AG04450 (cell line): ENCODE measurements at regions not wholly inside any gene's neighbourhood (a gene's known extent, or its start where the extent isn't known, plus 50 kb on each side); places are given as distances from the start of the nearest gene placed in this dataset.

ENCODE experiments used
- CTCF ChIA-PET: fragments of 300-600, 350-600 bp; formaldehyde crosslinking; extraction: SDS; loops from one replicate; lab custom pipeline; 2022; ENCODE audit warnings: antibody characterized with exemption, inconsistent platforms; lab: Charles Lee
- POLR2A ChIA-PET: fragments of 350-600 bp; formaldehyde crosslinking; extraction: SDS; loops from one replicate; lab custom pipeline; 2021; ENCODE audit warnings: antibody characterized with exemption, inconsistent platforms; lab: Yijun Ruan, JAX
- DNase-seq: peaks from one replicate; pipeline ENCODE4 v3.0.0-alpha.2; 2011; ENCODE audit warnings: low read depth, low spot score
- H3K27ac ChIP-seq: one replicate; pipeline ENCODE4 v1.5.1; 2012; ENCODE audit warnings: low read depth, low read length, control low read depth
- H3K27me3 ChIP-seq: one replicate; pipeline ENCODE4 v1.6.0; 2012; ENCODE audit warnings: low read length; ENCODE audit not compliant: control insufficient read depth, insufficient read depth
- H3K4me3 ChIP-seq: 2 replicates; pipeline ENCODE4 v1.5.1; 2011; ENCODE audit warnings: mild to moderate bottlenecking, low read depth, low read length, control low read depth
- H3K9me3 ChIP-seq: 2 replicates; pipeline ENCODE4 v1.5.1; 2012; ENCODE audit warnings: low read length; ENCODE audit not compliant: control insufficient read depth, insufficient read depth
- TF ChIP-seq, protein P1 (sequence below): IDR thresholded peaks from 2 replicates; pipeline ENCODE4 v1.5.1; 2011; ENCODE audit warnings: low read depth, low read length, control low read depth, inconsistent platforms

DNA sequence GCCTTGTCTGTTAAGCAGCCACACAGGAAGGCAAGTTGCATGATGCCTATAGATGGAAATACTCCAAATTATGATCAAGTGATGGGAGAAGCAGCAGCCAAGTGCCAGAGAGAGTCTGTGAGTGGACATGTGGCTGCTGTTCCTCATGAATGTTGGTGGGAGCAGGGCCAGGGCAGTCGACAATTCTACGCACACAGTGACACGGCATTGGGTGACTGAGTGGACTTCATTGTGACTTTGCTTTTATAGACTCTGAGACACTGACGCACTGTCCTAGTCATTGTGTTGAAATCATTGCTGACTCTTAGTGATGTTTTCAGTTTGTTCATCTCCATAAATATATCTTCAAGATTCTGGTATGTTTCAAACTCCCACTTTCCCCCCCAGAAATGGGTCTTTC, 246.3 kb upstream of the SEMA6D start:
- no peak for DNase-seq
- CTCF ChIA-PET: interaction anchor here (0.8 to 1.4 kb wide), 6 partner anchors 8 to 346 kb away, joined by 3 to 14 read pairs (median 6); no protein-coding TSS in a partner anchor
- H3K27ac ChIP-seq: no peak overlapping the region
- POLR2A ChIA-PET: no interaction called here
- TF ChIP-seq, protein P1, sequence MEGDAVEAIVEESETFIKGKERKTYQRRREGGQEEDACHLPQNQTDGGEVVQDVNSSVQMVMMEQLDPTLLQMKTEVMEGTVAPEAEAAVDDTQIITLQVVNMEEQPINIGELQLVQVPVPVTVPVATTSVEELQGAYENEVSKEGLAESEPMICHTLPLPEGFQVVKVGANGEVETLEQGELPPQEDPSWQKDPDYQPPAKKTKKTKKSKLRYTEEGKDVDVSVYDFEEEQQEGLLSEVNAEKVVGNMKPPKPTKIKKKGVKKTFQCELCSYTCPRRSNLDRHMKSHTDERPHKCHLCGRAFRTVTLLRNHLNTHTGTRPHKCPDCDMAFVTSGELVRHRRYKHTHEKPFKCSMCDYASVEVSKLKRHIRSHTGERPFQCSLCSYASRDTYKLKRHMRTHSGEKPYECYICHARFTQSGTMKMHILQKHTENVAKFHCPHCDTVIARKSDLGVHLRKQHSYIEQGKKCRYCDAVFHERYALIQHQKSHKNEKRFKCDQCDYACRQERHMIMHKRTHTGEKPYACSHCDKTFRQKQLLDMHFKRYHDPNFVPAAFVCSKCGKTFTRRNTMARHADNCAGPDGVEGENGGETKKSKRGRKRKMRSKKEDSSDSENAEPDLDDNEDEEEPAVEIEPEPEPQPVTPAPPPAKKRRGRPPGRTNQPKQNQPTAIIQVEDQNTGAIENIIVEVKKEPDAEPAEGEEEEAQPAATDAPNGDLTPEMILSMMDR: no peak
- H3K4me3 ChIP-seq: no peak overlapping the region
- H3K27me3 ChIP-seq: no peaks in the 10 kb centered on the region
- H3K9me3 ChIP-seq: no peaks in the 10 kb centered on the region

DNA sequence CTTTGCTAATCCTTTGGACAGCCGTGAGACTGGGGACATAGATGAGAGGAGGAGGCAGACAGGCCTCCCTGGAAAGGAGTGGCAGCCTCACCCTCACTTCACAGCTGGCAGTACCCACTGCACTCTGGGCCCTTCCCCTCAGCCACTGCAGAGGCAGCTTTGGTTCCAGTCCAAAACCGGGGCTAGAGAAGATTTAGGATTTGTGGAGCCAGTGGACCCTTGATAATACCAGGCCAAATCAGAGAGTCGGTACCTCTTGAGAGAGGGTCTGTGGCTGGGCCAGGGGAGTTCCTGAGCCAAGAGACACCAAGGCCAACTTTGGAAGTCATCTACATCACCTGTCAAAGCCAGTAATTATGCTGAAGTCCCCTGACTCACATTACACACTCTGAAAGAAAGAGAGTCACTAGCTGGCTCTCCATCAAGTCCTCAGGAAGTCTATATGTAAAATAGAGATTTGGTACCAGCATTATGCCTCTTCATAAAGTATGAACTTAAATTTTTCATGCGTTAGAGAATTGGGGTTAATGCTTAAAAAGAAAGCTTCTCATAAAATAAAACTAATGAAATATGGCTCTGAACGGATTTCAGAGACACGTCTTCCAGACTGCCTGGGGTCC, 244.1 kb upstream of the SEMA6D start:
- Histone ChIP-seq H3K27ac (no peak overlapping the region), H3K4me3 (no peak overlapping the region), H3K27me3 (no peaks in the 10 kb centered on the region), H3K9me3 (no peaks in the 10 kb centered on the region)
- ChIA-PET POLR2A (no interaction called here), CTCF (interaction anchor here (0.7 to 1.7 kb wide), 2 partner anchors 9 to 512 kb away, joined by 3 to 12 read pairs; no protein-coding TSS in a partner anchor)
- TF ChIP-seq, protein P1: no peak
- no peak for DNase-seq

DNA sequence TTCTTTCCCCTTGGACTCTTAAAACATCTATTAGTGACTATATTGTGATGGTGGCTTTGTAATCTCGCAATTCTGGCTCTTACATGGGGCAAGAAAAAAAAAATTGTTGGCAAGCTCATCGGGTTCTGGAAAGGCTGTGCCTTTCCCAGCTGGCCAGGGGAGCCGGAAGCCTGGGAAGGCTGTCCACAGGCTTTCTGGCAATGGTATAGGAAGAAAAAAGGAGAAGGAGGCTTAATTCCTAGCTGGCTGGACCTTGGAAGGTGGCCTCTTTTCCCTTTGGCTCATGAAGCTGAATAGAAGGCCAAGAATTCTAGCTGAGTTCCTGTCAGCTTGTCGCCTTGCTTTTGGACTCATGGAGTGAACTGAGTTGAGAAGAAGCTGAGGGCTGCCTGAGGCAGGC, 243.5 kb upstream of the SEMA6D start:
- Histone ChIP-seq H3K9me3 (no peaks in the 10 kb centered on the region), H3K27ac (no peak overlapping the region), H3K4me3 (no peak overlapping the region), H3K27me3 (no peaks in the 10 kb centered on the region)
- no peak for DNase-seq
- ChIA-PET POLR2A (no interaction called here), CTCF (interaction anchor here (0.7 kb wide), 1 partner anchor 511 kb away, joined by 3 read pairs; no protein-coding TSS in a partner anchor)
- TF ChIP-seq, protein P1: no peak

DNA sequence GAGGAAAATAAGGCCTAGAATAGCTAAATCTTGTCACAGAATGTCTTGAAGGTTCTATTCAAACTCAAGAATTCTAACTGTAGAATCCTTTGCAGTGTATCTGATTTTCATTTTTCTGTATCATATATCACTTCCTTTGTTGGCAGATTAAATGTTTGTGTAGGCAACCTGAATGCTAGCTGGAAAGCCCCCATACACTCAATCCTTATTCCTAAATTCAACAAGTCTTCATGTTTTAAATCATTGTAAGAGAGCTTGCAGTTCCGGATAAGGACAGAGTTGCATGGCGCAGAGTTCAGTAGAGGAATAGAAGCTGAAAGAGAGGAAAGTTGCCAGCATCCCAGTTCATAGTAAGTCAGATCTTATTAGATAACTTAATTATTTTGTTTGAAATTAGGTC, 242.0 kb upstream of the SEMA6D start:
- H3K4me3 ChIP-seq: no peak overlapping the region
- TF ChIP-seq, protein P1: no peak
- H3K27me3 ChIP-seq: no peaks in the 10 kb centered on the region
- H3K9me3 ChIP-seq: no peaks in the 10 kb centered on the region
- ChIA-PET CTCF (no interaction called here), POLR2A (no interaction called here)
- no peak for DNase-seq
- no peak overlapping the region for H3K27ac ChIP-seq

DNA sequence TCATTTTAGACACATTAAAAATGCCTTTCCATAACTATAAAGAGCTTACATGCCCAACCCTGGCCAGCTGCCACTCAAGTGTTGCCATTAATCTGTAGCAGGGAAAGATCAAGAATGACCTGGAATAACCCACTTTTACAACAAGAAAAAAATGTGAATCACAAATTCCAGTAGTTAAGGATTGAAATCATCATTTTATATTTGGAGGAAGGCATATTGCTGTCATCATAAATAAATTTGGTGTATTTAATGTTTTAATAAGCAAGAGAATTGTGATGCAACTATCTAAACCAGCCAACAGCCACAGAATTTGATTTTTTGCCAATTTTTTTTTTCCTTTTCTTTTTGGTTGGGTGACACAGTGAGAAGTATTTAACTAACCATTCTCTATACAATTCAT, 240.0 kb upstream of the SEMA6D start:
- TF ChIP-seq, protein P1: no peak
- H3K9me3 ChIP-seq: no peaks in the 10 kb centered on the region
- no peaks in the 10 kb centered on the region for H3K27me3 ChIP-seq
- no peak for DNase-seq
- no peak overlapping the region for H3K4me3 ChIP-seq
- H3K27ac ChIP-seq: no peak overlapping the region
- CTCF ChIA-PET: no interaction called here
- POLR2A ChIA-PET: no interaction called here
